Osteocyte (in vitro differentiated cells): ENCODE measurements at regions not wholly inside any gene's neighbourhood (a gene's known extent, or its start where the extent isn't known, plus 50 kb on each side); places are given as distances from the start of the nearest gene placed in this dataset.

Experiments
- DNase-seq: peaks from one replicate; pipeline ENCODE4 v3.0.0; 2021; ENCODE audit warnings: mixed read lengths; ENCODE audit not compliant: unreplicated experiment; ENCODE audit errors: extremely low spot score
- H3K27ac Mint-ChIP-seq: one replicate; pipeline ENCODE4 v1.8.0; 2021; ENCODE audit warnings: mild to moderate bottlenecking, mixed read lengths; ENCODE audit not compliant: unreplicated experiment
- H3K27me3 Mint-ChIP-seq: one replicate; pipeline ENCODE4 v1.8.0; 2021; ENCODE audit warnings: mixed read lengths; ENCODE audit not compliant: unreplicated experiment
- H3K36me3 Mint-ChIP-seq: one replicate; pipeline ENCODE4 v1.8.0; 2021; ENCODE audit warnings: mixed read lengths; ENCODE audit not compliant: unreplicated experiment
- H3K4me1 Mint-ChIP-seq: one replicate; pipeline ENCODE4 v1.8.0; 2021; ENCODE audit warnings: mixed read lengths; ENCODE audit not compliant: unreplicated experiment
- H3K4me3 Mint-ChIP-seq: one replicate; pipeline ENCODE4 v1.8.0; 2021; ENCODE audit warnings: mild to moderate bottlenecking, moderate library complexity, mixed read lengths; ENCODE audit not compliant: unreplicated experiment
- H3K9me3 Mint-ChIP-seq: one replicate; pipeline ENCODE4 v1.8.0; 2021; ENCODE audit warnings: mixed read lengths; ENCODE audit not compliant: unreplicated experiment
- CTCF ChIP-seq: fragments of 200-600 bp; sonication (generic); IDR thresholded peaks from 2 replicates; pipeline ENCODE4 v1.5.0; 2021; ENCODE audit warnings: antibody characterized with exemption, mild to moderate bottlenecking, moderate library complexity

DNA sequence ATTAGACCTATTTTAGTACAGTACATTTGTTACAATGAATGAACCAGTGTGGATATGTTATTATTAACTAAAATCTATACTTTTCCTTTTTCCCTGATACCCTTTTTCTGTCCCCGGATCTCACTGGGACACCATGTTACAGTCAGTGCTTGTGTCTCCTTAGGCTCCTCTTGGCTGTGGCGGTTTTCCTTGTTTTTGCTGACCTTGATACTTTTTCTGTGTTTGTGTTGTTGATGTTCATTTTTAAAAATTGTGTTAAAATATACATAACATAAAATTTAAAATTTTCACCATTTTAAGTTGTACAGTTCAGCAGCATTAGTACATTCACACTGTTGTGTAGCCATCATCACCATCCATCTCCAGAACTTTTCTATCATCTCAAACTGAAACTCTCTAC, 54.2 kb upstream of the OSBPL3 start:
- Mint-ChIP-seq H3K36me3 (no peaks in the 10 kb centered on the region), H3K27ac (no peak overlapping the region), H3K4me1 (no peaks in the 10 kb centered on the region), H3K27me3 (peaks cover 7% of the 10 kb centered on the region), H3K9me3 (peaks cover 4% of the 10 kb centered on the region), H3K4me3 (no peak overlapping the region)
- no peak for DNase-seq
- no peak for TF ChIP-seq CTCF

- H3K4me1 Mint-ChIP-seq: peaks cover 5% of the 10 kb centered on the region
- H3K36me3 Mint-ChIP-seq: no peaks in the 10 kb centered on the region
- H3K27me3 Mint-ChIP-seq: peaks cover 7% of the 10 kb centered on the region
- peaks cover 4% of the 10 kb centered on the region for H3K9me3 Mint-ChIP-seq
- TF ChIP-seq CTCF: no peak
- DNase-seq: no peak
- H3K4me3 Mint-ChIP-seq: no peak overlapping the region
- H3K27ac Mint-ChIP-seq: no peak overlapping the region
Measured at GRCh38 chr7:25032774-25033743, 53.1 kb upstream of the OSBPL3 start.

GRCh38 chr7:25031432-25031831, 51.5 kb upstream of the OSBPL3 start:
- Mint-ChIP-seq H3K4me3 (no peak overlapping the region), H3K4me1 (peaks cover 5% of the 10 kb centered on the region), H3K9me3 (peaks cover 4% of the 10 kb centered on the region), H3K27ac (no peak overlapping the region), H3K36me3 (no peaks in the 10 kb centered on the region), H3K27me3 (peaks cover under 1% of the 10 kb centered on the region)
- no peak for DNase-seq
- no peak for TF ChIP-seq CTCF

GRCh38 chr7:25031007-25031406, 51.0 kb upstream of the OSBPL3 start:
- Mint-ChIP-seq H3K36me3 (no peaks in the 10 kb centered on the region), H3K4me3 (no peak overlapping the region), H3K27me3 (no peaks in the 10 kb centered on the region), H3K27ac (no peak overlapping the region), H3K4me1 (peaks cover 5% of the 10 kb centered on the region), H3K9me3 (peaks cover 2% of the 10 kb centered on the region)
- no peak for TF ChIP-seq CTCF
- DNase-seq: no peak
